NCI-H146 treated with DMSO at 0.1 percent for 48 hours (cell line): ENCODE measurements at regions not wholly inside any gene's neighbourhood (a gene's known extent, or its start where the extent isn't known, plus 50 kb on each side); places are given as distances from the start of the nearest gene placed in this dataset.

ENCODE experiments used
- DNase-seq: peaks from one replicate; lab custom pipeline; 2025; ENCODE audit not compliant: unreplicated experiment; lab: John Stamatoyannopoulos, UW

DNA sequence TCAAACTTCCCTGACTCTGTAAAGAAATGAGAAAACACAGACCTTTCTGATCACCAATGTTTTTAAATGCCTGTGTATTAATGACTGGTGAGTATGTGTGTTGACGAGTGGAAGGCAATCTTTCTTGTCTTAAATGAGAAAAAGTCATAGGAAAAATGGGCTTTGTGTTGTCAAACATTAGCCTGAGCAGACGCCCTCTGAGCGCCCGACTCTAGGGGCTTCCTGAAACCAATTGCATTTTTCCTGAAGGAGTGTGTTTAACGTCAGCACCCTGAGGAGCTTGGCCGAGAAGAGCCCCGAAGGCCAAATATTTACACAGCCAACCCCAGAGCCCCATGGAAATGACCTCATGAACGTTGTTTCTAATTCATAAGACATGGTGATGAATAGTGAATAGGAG lies 154.3 kb downstream of the PHF2 start:
- no peak for DNase-seq

DNA sequence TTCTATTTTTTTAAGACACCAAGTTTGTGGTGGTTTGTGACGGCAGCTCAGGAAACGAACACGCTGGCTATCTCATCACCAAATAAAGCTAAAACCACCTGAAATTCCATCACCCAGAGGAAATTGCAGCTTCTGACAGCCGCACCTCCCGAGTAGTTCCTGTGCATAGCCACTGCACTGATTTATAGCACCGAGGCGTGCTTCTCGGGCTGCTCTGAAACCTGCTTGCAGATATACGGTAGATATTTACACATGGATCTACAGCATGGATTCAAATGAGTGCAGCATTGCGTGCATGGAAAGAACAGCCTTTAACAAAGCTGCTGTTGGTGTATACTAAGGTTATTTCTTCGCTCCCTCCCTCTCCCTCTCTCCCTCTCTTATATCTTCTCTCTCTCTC lies 153.8 kb downstream of the PHF2 start:
- DNase-seq: no peak
